GM12872 (cell line): ENCODE measurements at regions not wholly inside any gene's neighbourhood (a gene's known extent, or its start where the extent isn't known, plus 50 kb on each side); places are given as distances from the start of the nearest gene placed in this dataset.

ENCODE experiments used
- TF ChIP-seq, protein P1 (sequence below): IDR thresholded peaks from 3 replicates; pipeline ENCODE4 v1.5.1; 2011; ENCODE audit warnings: low read depth, mild to moderate bottlenecking, low read length, moderate library complexity; ENCODE audit not compliant: insufficient read depth

DNA sequence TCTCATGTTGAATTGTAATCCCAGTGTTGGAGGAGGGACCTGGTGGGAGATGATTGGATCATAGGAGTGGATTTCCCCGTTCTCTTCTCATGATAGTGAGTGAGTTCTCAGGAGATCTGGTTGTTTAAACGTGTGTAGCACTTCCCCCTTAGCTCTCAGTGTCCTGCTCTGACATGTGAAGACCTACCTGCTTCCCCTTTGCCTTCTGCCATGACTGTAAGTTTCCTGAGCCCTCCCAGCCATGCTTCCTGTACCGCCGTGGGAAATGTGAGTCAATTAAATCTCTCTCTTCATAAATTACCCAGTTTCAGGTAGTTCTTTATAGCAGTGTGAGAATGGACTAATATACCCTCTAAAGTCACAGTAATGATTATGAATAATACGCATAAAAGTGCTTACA, 248.4 kb upstream of the LRRC7 start:
- TF ChIP-seq, protein P1, sequence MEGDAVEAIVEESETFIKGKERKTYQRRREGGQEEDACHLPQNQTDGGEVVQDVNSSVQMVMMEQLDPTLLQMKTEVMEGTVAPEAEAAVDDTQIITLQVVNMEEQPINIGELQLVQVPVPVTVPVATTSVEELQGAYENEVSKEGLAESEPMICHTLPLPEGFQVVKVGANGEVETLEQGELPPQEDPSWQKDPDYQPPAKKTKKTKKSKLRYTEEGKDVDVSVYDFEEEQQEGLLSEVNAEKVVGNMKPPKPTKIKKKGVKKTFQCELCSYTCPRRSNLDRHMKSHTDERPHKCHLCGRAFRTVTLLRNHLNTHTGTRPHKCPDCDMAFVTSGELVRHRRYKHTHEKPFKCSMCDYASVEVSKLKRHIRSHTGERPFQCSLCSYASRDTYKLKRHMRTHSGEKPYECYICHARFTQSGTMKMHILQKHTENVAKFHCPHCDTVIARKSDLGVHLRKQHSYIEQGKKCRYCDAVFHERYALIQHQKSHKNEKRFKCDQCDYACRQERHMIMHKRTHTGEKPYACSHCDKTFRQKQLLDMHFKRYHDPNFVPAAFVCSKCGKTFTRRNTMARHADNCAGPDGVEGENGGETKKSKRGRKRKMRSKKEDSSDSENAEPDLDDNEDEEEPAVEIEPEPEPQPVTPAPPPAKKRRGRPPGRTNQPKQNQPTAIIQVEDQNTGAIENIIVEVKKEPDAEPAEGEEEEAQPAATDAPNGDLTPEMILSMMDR: no peak

DNA sequence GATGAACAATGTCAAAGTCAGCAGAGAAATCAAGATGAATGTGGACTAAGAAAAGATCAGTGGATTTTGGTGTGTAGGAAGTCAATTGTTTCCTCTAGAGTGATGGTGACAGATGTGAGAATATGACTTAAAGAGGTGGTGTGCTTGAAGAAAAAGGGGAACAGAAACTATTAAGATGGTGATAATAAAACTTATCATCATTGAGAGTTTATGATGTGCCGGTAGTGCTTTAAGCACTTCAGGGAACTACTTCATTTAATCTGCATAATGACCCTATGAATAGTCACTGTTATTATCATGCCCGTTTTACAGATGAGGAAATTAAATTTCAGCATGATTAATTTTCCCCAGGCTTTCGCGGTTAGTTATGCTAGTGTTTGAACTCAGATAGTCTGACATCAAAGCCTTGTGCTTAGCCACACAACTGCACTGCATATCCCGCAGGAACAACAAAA, 246.9 kb upstream of the LRRC7 start:
- TF ChIP-seq, protein P1: no peak

DNA sequence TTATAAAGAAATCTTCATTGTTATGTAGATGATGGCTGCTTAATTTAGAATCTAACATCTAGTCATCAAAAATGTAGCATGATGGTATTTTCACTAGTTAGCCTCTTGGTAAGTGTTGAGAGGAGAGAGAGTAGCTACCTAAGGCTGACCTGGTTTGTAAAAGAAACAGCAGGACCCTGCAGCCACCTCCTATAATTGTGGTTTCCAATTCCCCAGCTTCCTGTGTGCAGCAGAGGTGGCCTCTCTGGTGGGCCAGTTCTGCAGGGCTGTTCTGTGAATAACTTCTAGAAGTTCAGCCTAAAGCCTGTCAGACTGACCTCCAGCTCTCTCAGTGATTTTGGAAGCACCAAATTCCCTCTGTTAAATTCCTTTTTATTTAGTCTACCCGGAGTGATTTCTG, 246.4 kb upstream of the LRRC7 start:
- TF ChIP-seq, protein P1: no peak

DNA sequence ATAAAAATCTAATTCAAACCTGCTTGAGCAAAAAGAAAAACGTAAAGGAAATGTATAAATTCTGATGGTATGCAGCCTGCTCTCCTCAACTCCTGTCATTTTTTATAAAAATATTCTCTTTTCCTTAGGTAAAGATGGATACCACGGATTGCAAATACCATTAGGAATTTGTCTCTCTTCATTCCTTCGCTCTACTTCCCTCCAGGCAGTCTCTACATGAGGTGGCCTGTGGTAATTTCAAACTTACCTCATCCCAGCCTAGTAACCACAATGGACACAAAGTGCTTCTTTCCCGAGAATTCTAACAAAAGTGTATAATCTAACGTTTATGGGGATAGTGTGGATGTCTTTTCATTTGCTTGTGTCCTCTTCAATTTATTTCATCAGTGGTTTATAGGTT, 239.5 kb upstream of the LRRC7 start:
- TF ChIP-seq, protein P1: no peak

DNA sequence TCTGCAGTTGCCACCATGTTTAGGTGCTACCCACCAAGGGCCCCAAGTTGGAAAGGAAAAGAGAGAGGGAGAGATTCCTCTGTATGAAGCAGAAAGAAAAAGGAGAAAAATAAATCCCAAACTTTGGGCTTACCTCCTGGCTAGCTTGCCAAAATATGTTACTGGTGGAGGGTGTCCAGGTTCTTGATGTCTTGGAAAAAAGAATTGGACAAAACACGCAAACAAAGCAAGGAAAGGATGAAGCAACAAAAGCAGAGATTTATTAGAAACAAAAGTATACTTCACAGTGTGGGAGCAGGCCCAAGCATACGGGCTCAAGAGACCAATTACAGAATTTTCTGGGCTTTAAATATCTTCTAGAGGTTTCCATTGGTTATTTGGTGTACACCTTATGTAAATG, 204.5 kb upstream of the LRRC7 start:
- TF ChIP-seq, protein P1: no peak

DNA sequence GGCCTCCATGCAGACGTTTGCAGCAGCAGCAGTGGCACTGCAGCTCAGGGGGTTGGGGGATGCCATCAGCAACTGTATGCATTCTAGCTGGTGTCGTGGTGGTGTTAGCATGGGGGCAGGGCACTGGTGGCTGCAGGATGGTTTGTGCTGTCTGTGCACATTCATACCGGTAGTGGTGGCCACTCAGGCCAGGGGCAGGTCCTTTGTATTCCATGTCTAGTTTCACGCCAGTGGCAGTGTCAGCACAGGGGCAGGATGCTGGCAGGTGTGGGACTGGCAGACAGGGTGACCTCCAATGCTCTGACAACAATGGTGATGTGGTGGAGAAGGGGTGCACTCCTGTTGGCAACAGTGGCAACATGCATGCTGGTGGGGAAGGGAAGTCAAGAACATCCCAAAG, 194.2 kb upstream of the LRRC7 start:
- TF ChIP-seq, protein P1: no peak

DNA sequence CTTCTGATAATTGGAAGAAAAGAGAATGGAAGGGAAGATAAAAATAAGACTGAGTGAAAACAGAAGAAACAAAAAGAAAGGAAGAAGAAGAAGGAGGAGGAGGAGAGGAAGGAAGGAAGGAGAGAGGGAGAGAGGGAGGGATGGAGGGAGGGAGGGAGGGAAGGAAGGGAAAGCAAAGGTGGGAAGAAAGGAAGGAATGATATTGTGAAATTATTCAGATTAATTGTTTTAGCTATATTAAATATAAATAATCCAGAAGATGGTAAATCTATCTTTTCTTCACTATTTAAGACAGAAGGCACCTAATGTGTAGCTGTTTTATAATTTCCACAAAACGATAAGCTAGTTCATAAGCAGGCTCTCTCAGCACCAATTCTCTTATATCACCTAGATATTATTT, 191.3 kb upstream of the LRRC7 start:
- TF ChIP-seq, protein P1: no peak

DNA sequence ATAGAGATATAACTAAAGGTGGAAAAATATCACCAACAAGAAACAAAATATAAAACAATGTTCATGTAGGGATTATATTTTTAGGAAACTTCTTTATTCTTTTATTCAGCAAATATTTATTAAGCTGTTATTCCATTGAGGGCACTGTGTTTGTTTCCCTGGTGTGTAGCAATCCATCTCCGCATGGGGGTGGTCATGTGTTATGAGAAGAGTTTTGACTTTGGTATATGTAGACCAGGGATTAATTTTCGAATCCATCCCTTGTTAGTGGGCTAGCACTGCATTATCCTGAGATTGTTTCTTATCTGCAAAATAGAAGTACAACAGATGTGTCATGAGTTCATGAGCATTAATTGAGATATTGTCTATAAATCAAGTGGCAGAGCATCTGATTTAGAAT, 190.2 kb upstream of the LRRC7 start:
- TF ChIP-seq, protein P1: no peak
